ENCODE measurements at regions not wholly inside any gene's neighbourhood (a gene's known extent, or its start where the extent isn't known, plus 50 kb on each side); places are given as distances from the start of the nearest gene placed in this dataset.

DNA sequence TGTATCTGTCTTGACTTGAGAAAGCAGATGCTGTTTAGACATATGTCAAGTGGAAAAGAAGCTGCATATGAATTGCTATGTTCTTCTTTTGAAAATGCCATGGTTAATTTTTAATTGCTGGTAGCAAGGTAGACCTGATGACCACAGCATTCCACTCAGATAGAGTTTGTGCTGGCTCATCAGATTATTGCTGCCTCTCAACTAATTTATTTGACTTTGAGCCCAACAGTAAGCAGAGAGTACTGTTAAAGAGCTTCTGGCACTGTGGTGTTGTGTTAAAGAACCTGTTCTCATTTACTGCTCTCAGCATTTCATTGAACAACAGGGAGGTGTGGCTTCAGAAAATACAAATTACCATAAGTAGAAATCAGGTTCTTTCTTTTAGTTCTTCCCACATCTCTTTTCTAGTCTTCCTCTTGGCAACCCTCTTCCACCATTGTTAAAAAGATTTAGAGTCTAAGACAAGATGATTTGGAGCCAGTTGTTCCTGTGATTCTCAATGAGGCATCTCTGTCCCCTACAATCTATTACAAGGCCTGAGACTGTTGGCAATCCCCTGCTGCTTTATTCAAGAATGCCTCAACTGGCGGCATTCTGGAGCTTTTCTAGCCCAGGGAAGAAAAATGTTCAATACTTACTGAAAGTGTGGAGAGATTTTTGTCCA lies 967.6 kb upstream of the GJE1 start:
- TF ChIP-seq CTCF (conservative IDR thresholded peaks at IDR 0.05): no peak
- TF ChIP-seq EZH2 (IDR thresholded peaks at IDR 0.05; ENCODE audit: low read depth): no peak

Measured in PC-9 (cell line).